ENCODE measurements at regions not wholly inside any gene's neighbourhood (a gene's known extent, or its start where the extent isn't known, plus 50 kb on each side); places are given as distances from the start of the nearest gene placed in this dataset.

- H3K4me3 ChIP-seq (ENCODE audit: low read depth, low read length, poor library complexity, severe bottlenecking) = no peak overlapping the region
- ChIA-PET CTCF (no interaction called here), POLR2A (ENCODE audit: low non-redundant PET) (no interaction called here)
- no peaks in the 10 kb centered on the region for H3K36me3 ChIP-seq (ENCODE audit: insufficient read depth, low read length, poor library complexity, severe bottlenecking)
- no peaks in the 10 kb centered on the region for H3K4me1 ChIP-seq (ENCODE audit: insufficient read depth, low read length, poor library complexity, severe bottlenecking)
- TF ChIP-seq CTCF (conservative IDR thresholded peaks at IDR 0.05; ENCODE audit: low read depth, low read length) = no peak
- TF ChIP-seq EZH2 (IDR thresholded peaks at IDR 0.05; ENCODE audit: borderline replicate concordance, low read depth, low read length, poor library complexity, severe bottlenecking) = no peak
- no peak overlapping the region for H3K27ac ChIP-seq (ENCODE audit: low read depth, low read length, poor library complexity, severe bottlenecking)
- no peaks in the 10 kb centered on the region for H3K9me3 ChIP-seq (ENCODE audit: low read depth, low read length, poor library complexity, severe bottlenecking)
- no peak for DNase-seq (ENCODE audit: low spot score)
- no peaks in the 10 kb centered on the region for H3K27me3 ChIP-seq (replicated peaks; ENCODE audit: insufficient read depth, low read depth, low read length, poor library complexity)
- BruUV-seq (replicated peaks) = no TSS peak
- intact Hi-C loops (cut with micrococcal nuclease; ENCODE audit: unreplicated experiment) = no loop called here
Observed at GRCh38 chr10:47063858-47064257, 152.6 kb downstream of the PTPN20 start.

- no TSS peak for BruUV-seq (replicated peaks)
- CTCF ChIA-PET = no interaction called here
- Histone ChIP-seq H3K9me3 (ENCODE audit: low read depth, low read length, poor library complexity, severe bottlenecking) (no peaks in the 10 kb centered on the region), H3K4me1 (ENCODE audit: insufficient read depth, low read length, poor library complexity, severe bottlenecking) (no peaks in the 10 kb centered on the region), H3K36me3 (ENCODE audit: insufficient read depth, low read length, poor library complexity, severe bottlenecking) (no peaks in the 10 kb centered on the region), H3K27ac (ENCODE audit: low read depth, low read length, poor library complexity, severe bottlenecking) (no peak overlapping the region), H3K27me3 (replicated peaks; ENCODE audit: insufficient read depth, low read depth, low read length, poor library complexity) (no peaks in the 10 kb centered on the region), H3K4me3 (ENCODE audit: low read depth, low read length, poor library complexity, severe bottlenecking) (no peak overlapping the region)
- no peak for DNase-seq (ENCODE audit: low spot score)
- POLR2A ChIA-PET (ENCODE audit: low non-redundant PET) = no interaction called here
- no peak for TF ChIP-seq CTCF (conservative IDR thresholded peaks at IDR 0.05; ENCODE audit: low read depth, low read length)
- TF ChIP-seq EZH2 (IDR thresholded peaks at IDR 0.05; ENCODE audit: borderline replicate concordance, low read depth, low read length, poor library complexity, severe bottlenecking) = no peak
- intact Hi-C loops (cut with micrococcal nuclease; ENCODE audit: unreplicated experiment) = no loop called here
Observed at GRCh38 chr10:47065903-47066302, 154.7 kb downstream of the PTPN20 start.

- H3K27ac ChIP-seq (ENCODE audit: low read depth, low read length, poor library complexity, severe bottlenecking) = no peak overlapping the region
- no peaks in the 10 kb centered on the region for H3K4me1 ChIP-seq (ENCODE audit: insufficient read depth, low read length, poor library complexity, severe bottlenecking)
- H3K4me3 ChIP-seq (ENCODE audit: low read depth, low read length, poor library complexity, severe bottlenecking) = no peak overlapping the region
- TF ChIP-seq CTCF (conservative IDR thresholded peaks at IDR 0.05; ENCODE audit: low read depth, low read length) (no peak), EZH2 (IDR thresholded peaks at IDR 0.05; ENCODE audit: borderline replicate concordance, low read depth, low read length, poor library complexity, severe bottlenecking) (no peak)
- DNase-seq (ENCODE audit: low spot score) = no peak
- no TSS peak for BruUV-seq (replicated peaks)
- ChIA-PET CTCF (no interaction called here), POLR2A (ENCODE audit: low non-redundant PET) (no interaction called here)
- intact Hi-C loops (cut with micrococcal nuclease; ENCODE audit: unreplicated experiment) = no loop called here
- H3K36me3 ChIP-seq (ENCODE audit: insufficient read depth, low read length, poor library complexity, severe bottlenecking) = no peaks in the 10 kb centered on the region
- H3K27me3 ChIP-seq (replicated peaks; ENCODE audit: insufficient read depth, low read depth, low read length, poor library complexity) = no peaks in the 10 kb centered on the region
- no peaks in the 10 kb centered on the region for H3K9me3 ChIP-seq (ENCODE audit: low read depth, low read length, poor library complexity, severe bottlenecking)
Observed at GRCh38 chr10:47067949-47068940, 157.0 kb downstream of the PTPN20 start.
